Thyroid gland (tissue), 4 donors: ENCODE measurements at regions not wholly inside any gene's neighbourhood (a gene's known extent, or its start where the extent isn't known, plus 50 kb on each side); places are given as distances from the start of the nearest gene placed in this dataset.
"Not testable (repeated sequence)": the region's sequence is repeated elsewhere in the genome, so short reads cannot be mapped to it uniquely, and the experiment has no call there.

Experiments used
- DNase-seq, 2 donors: peaks; one replicate each; pipeline ENCODE4 v3.0.0-alpha.2; 2019
- H3K27ac ChIP-seq, 3 donors: fragments of 200-600 bp; sonication (generic); 1 replicate in 2 of 3; 2 replicates in 1 of 3; pipeline ENCODE4 v1.5.1; 2016 to 2019; ENCODE audit warnings: mild to moderate bottlenecking in 1 of 3, moderate library complexity in 1 of 3
- H3K27me3 ChIP-seq: fragments of 200-600 bp; sonication (generic); one replicate; pipeline ENCODE4 v1.5.1; 2019
- H3K36me3 ChIP-seq, 2 donors: fragments of 200-600 bp; sonication (generic); one replicate each; pipeline ENCODE4 v1.5.1; 2016 to 2019
- H3K4me1 ChIP-seq, 2 donors: fragments of 200-600 bp; sonication (generic); one replicate each; pipeline ENCODE4 v1.5.1; 2017 to 2019
- H3K4me3 ChIP-seq, 3 donors: fragments of 200-600 bp; sonication (generic); replicated peaks in 1 of 3; 1 replicate in 2 of 3; 2 replicates in 1 of 3; pipeline ENCODE4 v1.5.1; 2016; ENCODE audit warnings: mild to moderate bottlenecking in 1 of 3
- H3K9me3 ChIP-seq: fragments of 200-600 bp; sonication (generic); one replicate; pipeline ENCODE4 v1.5.1; 2017
- POLR2A ChIP-seq, 2 donors: fragments of 450-650 bp; IDR thresholded peaks; one replicate each; pipeline ENCODE4 v1.6.1; 2017; ENCODE audit warnings: antibody characterized with exemption in 2 of 2, mild to moderate bottlenecking in 2 of 2, moderate library complexity in 1 of 2
- WGBS, 2 donors: methylation state at CpG; one replicate each; pipeline ENCODE4 v1.1.5; 2017; 5-methylcytosine and 5-hydroxymethylcytosine counted together
- intact Hi-C: fragments of 100-400 bp; cut with DNase I; formaldehyde crosslinking; loops from one replicate; pipeline ENCODE4 v1.15.1; 2023
- TF ChIP-seq, protein P1 (sequence below), 6 experiments: fragments of 200-600 bp in 3 of 6; fragments of 450-650 bp in 3 of 6; sonication (generic) in 3 of 6; IDR thresholded peaks; one replicate each; pipeline ENCODE4 v1.5.1; 2016 to 2019; ENCODE audit warnings: antibody characterized with exemption in 6 of 6, mild to moderate bottlenecking in 2 of 6, inconsistent platforms in 1 of 6, moderate library complexity in 1 of 6

DNA sequence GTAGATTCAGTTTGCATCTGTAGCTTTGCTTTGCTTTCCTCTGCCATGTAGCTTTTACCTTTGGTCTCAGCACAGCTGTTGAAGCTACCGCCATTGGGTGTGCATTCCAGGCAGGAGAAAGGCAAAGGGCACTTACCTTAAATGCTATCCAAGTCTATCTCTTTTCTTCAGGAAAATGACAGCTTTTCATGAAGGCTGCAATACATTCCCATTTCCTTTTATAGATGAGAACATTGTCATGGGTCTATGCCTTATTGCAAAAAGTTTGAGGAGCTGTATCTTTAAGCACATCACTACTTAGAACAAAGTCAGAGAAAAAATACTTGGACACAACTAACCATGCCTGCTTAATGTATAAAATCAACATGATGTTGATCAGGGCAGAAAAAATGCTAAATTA lies 266.8 kb downstream of the DOK5 start:
- intact Hi-C loops = no loop called here
- WGBS, 2 donors = 96 to 98% methylated on average over 1 of the region's 1 CpG
- H3K36me3 ChIP-seq = no peaks in the 10 kb centered on the region
- H3K4me1 ChIP-seq = no peaks in the 10 kb centered on the region
- no peaks in the 10 kb centered on the region for H3K27me3 ChIP-seq
- TF ChIP-seq, protein P1, sequence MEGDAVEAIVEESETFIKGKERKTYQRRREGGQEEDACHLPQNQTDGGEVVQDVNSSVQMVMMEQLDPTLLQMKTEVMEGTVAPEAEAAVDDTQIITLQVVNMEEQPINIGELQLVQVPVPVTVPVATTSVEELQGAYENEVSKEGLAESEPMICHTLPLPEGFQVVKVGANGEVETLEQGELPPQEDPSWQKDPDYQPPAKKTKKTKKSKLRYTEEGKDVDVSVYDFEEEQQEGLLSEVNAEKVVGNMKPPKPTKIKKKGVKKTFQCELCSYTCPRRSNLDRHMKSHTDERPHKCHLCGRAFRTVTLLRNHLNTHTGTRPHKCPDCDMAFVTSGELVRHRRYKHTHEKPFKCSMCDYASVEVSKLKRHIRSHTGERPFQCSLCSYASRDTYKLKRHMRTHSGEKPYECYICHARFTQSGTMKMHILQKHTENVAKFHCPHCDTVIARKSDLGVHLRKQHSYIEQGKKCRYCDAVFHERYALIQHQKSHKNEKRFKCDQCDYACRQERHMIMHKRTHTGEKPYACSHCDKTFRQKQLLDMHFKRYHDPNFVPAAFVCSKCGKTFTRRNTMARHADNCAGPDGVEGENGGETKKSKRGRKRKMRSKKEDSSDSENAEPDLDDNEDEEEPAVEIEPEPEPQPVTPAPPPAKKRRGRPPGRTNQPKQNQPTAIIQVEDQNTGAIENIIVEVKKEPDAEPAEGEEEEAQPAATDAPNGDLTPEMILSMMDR (IDR thresholded peaks at IDR 0.05) = no peak
- no peak for TF ChIP-seq POLR2A (IDR thresholded peaks at IDR 0.05)
- no peak overlapping the region for H3K27ac ChIP-seq
- no peaks in the 10 kb centered on the region for H3K9me3 ChIP-seq
- H3K4me3 ChIP-seq = no peak overlapping the region
- DNase-seq = no peak

DNA sequence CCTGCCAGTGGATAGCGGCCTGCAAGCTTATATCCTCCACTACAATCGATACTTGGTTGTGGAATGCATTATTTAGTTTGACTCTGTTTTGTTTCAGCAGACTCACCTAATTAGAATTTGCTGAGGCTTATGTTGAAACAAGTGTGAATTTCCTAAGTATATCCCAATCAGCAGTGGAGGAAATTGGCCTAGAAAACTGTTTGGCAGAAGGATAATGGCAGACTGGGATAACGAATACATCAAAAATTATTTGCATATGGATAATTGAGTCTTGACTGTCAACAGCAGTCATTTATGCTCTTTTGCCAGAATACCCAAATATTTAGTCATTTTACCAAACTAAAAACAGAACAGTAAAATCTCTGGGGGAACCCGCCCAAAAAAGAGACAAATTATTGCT lies 261.0 kb downstream of the DOK5 start:
- Histone ChIP-seq H3K9me3 (no peaks in the 10 kb centered on the region), H3K27me3 (no peaks in the 10 kb centered on the region), H3K27ac (no peak overlapping the region), H3K4me3 (no peak overlapping the region), H3K36me3 (no peaks in the 10 kb centered on the region), H3K4me1 (no peaks in the 10 kb centered on the region)
- DNase-seq = no peak
- intact Hi-C loops = no loop called here
- 92 to 94% methylated on average over 4 of the region's 4 CpGs for WGBS, 2 donors
- TF ChIP-seq, protein P1 (IDR thresholded peaks at IDR 0.05) = no peak
- no peak for TF ChIP-seq POLR2A (IDR thresholded peaks at IDR 0.05)

DNA sequence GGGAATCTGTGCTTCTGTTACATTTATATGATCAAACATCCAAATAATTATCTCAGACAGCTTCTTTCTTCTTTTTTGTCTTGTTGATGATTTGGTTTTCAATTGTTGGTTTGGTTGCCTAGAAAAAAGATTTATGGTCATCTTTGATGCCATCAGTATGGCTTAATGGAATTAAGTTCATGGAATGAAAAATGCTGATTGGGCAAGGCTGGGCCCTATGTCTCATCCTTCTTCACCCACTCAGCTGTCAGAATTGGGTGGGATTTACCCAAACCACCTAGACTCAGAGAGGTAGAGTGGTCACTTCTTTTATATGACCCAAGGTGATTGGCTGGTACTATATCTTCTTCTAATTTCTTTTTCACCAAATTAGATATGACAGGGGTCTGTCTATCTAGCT lies 258.3 kb downstream of the DOK5 start:
- H3K36me3 ChIP-seq = no peaks in the 10 kb centered on the region
- no peak for DNase-seq
- intact Hi-C loops = no loop called here
- no peak overlapping the region for H3K27ac ChIP-seq
- H3K4me3 ChIP-seq = no peak overlapping the region
- no peaks in the 10 kb centered on the region for H3K27me3 ChIP-seq
- TF ChIP-seq, protein P1 (IDR thresholded peaks at IDR 0.05) = no peak
- TF ChIP-seq POLR2A (IDR thresholded peaks at IDR 0.05) = no peak
- no peaks in the 10 kb centered on the region for H3K4me1 ChIP-seq
- H3K9me3 ChIP-seq = no peaks in the 10 kb centered on the region

DNA sequence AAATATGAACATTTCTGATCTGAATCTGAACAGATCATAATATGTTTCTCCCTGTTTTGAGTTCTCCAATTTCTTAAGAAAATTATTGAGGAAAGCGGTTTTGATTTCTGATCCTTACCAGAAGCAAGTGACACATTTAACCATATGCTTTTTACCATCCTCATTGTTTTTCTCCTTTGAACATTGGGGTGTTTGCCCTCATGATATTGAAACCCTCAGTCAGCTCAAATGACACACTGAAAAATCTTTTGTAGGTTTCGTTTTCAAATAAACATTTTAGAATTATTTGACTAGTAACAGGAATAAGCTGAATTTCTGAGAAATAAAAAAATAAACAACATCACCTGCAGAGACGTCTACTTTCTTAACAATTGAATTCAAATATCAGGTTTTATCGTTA lies 252.1 kb downstream of the DOK5 start:
- TF ChIP-seq, protein P1 (IDR thresholded peaks at IDR 0.05) = no peak
- no peak for TF ChIP-seq POLR2A (IDR thresholded peaks at IDR 0.05)
- DNase-seq = no peak
- no peaks in the 10 kb centered on the region for H3K9me3 ChIP-seq
- WGBS, 2 donors = 86 to 88% methylated on average over 4 of the region's 4 CpGs
- H3K4me1 ChIP-seq = no peaks in the 10 kb centered on the region
- H3K4me3 ChIP-seq = no peak overlapping the region
- intact Hi-C loops = no loop called here
- no peaks in the 10 kb centered on the region for H3K36me3 ChIP-seq
- H3K27me3 ChIP-seq = no peaks in the 10 kb centered on the region
- no peak overlapping the region for H3K27ac ChIP-seq

DNA sequence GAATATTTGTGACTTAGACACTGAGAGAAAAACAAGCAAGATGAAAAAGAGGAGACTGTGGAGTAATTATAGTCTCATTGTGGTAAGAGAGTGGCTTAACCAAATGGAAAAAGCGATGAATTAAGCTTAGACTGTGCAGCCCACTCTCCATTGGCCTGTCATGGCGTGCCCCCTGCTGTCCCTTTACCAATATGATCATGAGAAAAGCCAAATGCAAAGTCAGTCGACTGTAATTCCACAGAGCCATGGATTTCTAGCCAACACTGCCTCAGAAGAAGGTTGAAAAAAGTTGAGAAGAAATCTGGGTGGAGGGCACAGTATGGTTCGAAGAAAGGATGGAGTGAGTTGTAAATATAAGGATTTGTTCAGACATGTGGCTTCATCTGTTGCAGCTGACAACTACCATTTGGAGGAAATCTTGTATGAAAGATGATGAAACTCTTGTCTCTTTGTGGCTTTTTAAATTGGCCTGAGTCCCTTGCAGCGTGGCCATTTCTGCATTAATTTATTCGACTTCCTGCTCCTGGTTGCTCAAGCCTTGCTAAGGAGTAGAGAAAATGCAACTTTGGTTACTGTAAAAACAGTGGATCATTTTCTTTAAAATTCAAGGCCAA lies 251.4 kb downstream of the DOK5 start:
- Histone ChIP-seq H3K4me1 (no peaks in the 10 kb centered on the region), H3K9me3 (no peaks in the 10 kb centered on the region), H3K4me3 (no peak overlapping the region), H3K27ac (no peak overlapping the region), H3K36me3 (no peaks in the 10 kb centered on the region), H3K27me3 (no peaks in the 10 kb centered on the region)
- intact Hi-C loops = no loop called here
- no peak for DNase-seq
- 80 to 81% methylated on average over 6 of the region's 6 CpGs for WGBS, 2 donors
- TF ChIP-seq POLR2A (IDR thresholded peaks at IDR 0.05) = no peak
- TF ChIP-seq, protein P1 (IDR thresholded peaks at IDR 0.05) = no peak

DNA sequence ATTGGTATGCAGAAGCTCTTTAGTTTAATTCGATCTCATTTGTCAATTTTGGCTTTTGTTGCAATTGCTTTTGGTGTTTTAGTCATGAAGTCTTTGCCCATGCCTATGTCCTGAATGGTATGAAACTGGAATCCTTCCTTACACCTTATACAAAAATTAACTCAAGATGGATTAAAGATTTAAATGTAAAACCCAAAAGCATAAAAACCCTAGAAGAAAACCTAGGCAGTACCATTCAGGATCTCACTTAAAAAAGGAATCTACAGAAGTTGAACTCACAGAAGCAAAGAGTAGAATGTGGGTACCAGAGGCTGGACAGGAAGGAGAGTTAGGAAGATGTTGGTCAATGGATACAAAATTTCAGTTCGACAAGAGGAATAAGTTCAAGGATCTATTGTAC lies 249.9 kb downstream of the DOK5 start:
- 78 to 86% methylated on average over 2 of the region's 2 CpGs for WGBS, 2 donors
- H3K36me3 ChIP-seq, H3K27ac ChIP-seq, DNase-seq, H3K4me1 ChIP-seq, intact Hi-C loops, H3K4me3 ChIP-seq, H3K9me3 ChIP-seq, H3K27me3 ChIP-seq: not testable (repeated sequence)
